SK-N-SH (cell line): ENCODE measurements at regions not wholly inside any gene's neighbourhood (a gene's known extent, or its start where the extent isn't known, plus 50 kb on each side); places are given as distances from the start of the nearest gene placed in this dataset.

Experiments
- CTCF ChIA-PET: fragments of 300-600, 350-600 bp; formaldehyde crosslinking; extraction: SDS; loops from one replicate; lab custom pipeline; 2021; lab: Yijun Ruan, JAX
- POLR2A ChIA-PET: fragments of 350-600 bp; sonication (Branson Sonifier 250); formaldehyde crosslinking; extraction: SDS; loops from one replicate; lab custom pipeline; 2020; ENCODE audit warnings: antibody characterized with exemption, inconsistent platforms; lab: Yijun Ruan, JAX
- DNase-seq: peaks from one replicate; pipeline ENCODE4 v3.0.0; 2012
- H2AFZ ChIP-seq: fragments of 200-600 bp; sonication (generic); 2 replicates; pipeline ENCODE4 v1.8.1; 2016; ENCODE audit warnings: antibody characterized with exemption, mild to moderate bottlenecking, low read depth
- H3F3A ChIP-seq: fragments of 200-600 bp; sonication (generic); replicated peaks from 2 replicates; pipeline ENCODE3; 2016; ENCODE audit warnings: antibody characterized with exemption, mild to moderate bottlenecking; ENCODE audit not compliant: insufficient read depth
- H3K27ac ChIP-seq, 2 experiments: fragments of 200-500 bp in 1 of 2; fragments of 200-600 bp in 1 of 2; sonication (Bioruptor generic) in 1 of 2; sonication (generic), shearing (Covaris generic) in 1 of 2; 2 replicates each; pipeline versions ENCODE4 v1.5.1 to v1.6.1; 2014 to 2016; ENCODE audit warnings: low read depth in 2 of 2, inconsistent platforms in 1 of 2, low read length in 1 of 2, mild to moderate bottlenecking in 1 of 2, mixed read lengths in 1 of 2
- H3K27me3 ChIP-seq: fragments of 200-600 bp; sonication (generic), shearing (Covaris generic); 2 replicates; pipeline ENCODE4 v1.6.1; 2016; ENCODE audit warnings: mixed run types; ENCODE audit not compliant: insufficient read depth
- H3K36me3 ChIP-seq, 2 experiments: fragments of 200-500 bp in 1 of 2; fragments of 200-600 bp in 1 of 2; sonication (Bioruptor generic) in 1 of 2; sonication (generic) in 1 of 2; replicated peaks in 1 of 2; 2 replicates each; pipeline versions ENCODE3 to v1.5.1; 2014 to 2016; ENCODE audit warnings: low read length in 1 of 2, mild to moderate bottlenecking in 1 of 2; ENCODE audit not compliant: insufficient read depth in 2 of 2, control insufficient read depth in 1 of 2
- H3K4me1 ChIP-seq, 2 experiments: fragments of 200-500 bp in 1 of 2; fragments of 200-600 bp in 1 of 2; sonication (Bioruptor generic) in 1 of 2; sonication (generic), shearing (Covaris generic) in 1 of 2; 2 replicates each; pipeline versions ENCODE4 v1.5.1 to v1.6.1; 2014 to 2016; ENCODE audit warnings: low read depth in 1 of 2, low read length in 1 of 2, mixed run types in 1 of 2; ENCODE audit not compliant: insufficient read depth in 2 of 2, control insufficient read depth in 1 of 2
- H3K4me2 ChIP-seq: fragments of 200-600 bp; sonication (generic), shearing (Covaris generic); 2 replicates; pipeline ENCODE4 v1.6.1; 2017; ENCODE audit warnings: mixed run types
- H3K4me3 ChIP-seq, 2 experiments: fragments of 200-500 bp in 1 of 2; fragments of 200-600 bp in 1 of 2; sonication (Bioruptor generic) in 1 of 2; sonication (generic), shearing (Covaris generic) in 1 of 2; 2 replicates each; pipeline versions ENCODE4 v1.5.1 to v1.8.1; 2014 to 2016; ENCODE audit warnings: low read depth in 2 of 2, inconsistent platforms in 1 of 2, low read length in 1 of 2, mild to moderate bottlenecking in 1 of 2, mixed read lengths in 1 of 2, moderate library complexity in 1 of 2
- H3K79me2 ChIP-seq: fragments of 200-600 bp; sonication (generic); 2 replicates; pipeline ENCODE4 v1.8.1; 2017; ENCODE audit warnings: mild to moderate bottlenecking; ENCODE audit not compliant: insufficient read depth
- H3K9ac ChIP-seq: fragments of 200-600 bp; sonication (generic); 2 replicates; pipeline ENCODE4 v1.6.1; 2017; ENCODE audit warnings: mixed run types
- H3K9me2 ChIP-seq: fragments of 200-600 bp; sonication (generic); 2 replicates; pipeline ENCODE4 v1.6.1; 2017; ENCODE audit warnings: mixed run types
- H3K9me3 ChIP-seq: fragments of 200-600 bp; sonication (generic); 2 replicates; pipeline ENCODE4 v1.6.1; 2017; ENCODE audit warnings: mixed run types, mild to moderate bottlenecking, moderate library complexity
- H4K20me1 ChIP-seq: fragments of 200-600 bp; sonication (generic); 2 replicates; pipeline ENCODE4 v1.6.1; 2017; ENCODE audit warnings: mild to moderate bottlenecking, mixed run types; ENCODE audit not compliant: insufficient read depth
- CHD2 ChIP-seq: fragments of 150-350 bp; IDR thresholded peaks from 2 replicates; pipeline ENCODE4 v1.6.1; 2018; ENCODE audit warnings: low read length; ENCODE audit not compliant: partially characterized antibody
- EP300 ChIP-seq, 2 experiments: IDR thresholded peaks; 2 replicates each; pipeline versions ENCODE4 v1.4.0 to v1.6.1; 2012; ENCODE audit warnings: borderline replicate concordance in 1 of 2, low read depth in 1 of 2, low read length in 1 of 2
- EZH2phosphoT487 ChIP-seq: fragments of 200-600 bp; sonication (generic); IDR thresholded peaks from 2 replicates; pipeline ENCODE4 v1.6.1; 2017; ENCODE audit warnings: low read depth, mixed run types, mild to moderate bottlenecking, antibody characterized with exemption, moderate library complexity, borderline replicate concordance
- FOSL2 ChIP-seq: IDR thresholded peaks from 2 replicates; pipeline ENCODE4 v1.4.0; 2012; ENCODE audit warnings: low read depth, mild to moderate bottlenecking, moderate library complexity, borderline replicate concordance
- FOXM1 ChIP-seq: IDR thresholded peaks from 2 replicates; pipeline ENCODE4 v1.4.0; 2012; ENCODE audit warnings: low read depth, mild to moderate bottlenecking
- JUND ChIP-seq: IDR thresholded peaks from 2 replicates; pipeline ENCODE4 v1.4.0; 2012
- MEF2A ChIP-seq: IDR thresholded peaks from 2 replicates; pipeline ENCODE4 v1.4.0; 2012; ENCODE audit warnings: low read depth, borderline replicate concordance
- NFIC ChIP-seq: IDR thresholded peaks from 2 replicates; pipeline ENCODE4 v1.4.0; 2012; ENCODE audit warnings: borderline replicate concordance
- NRF1 ChIP-seq: IDR thresholded peaks from 2 replicates; pipeline ENCODE4 v1.6.1; 2012; ENCODE audit warnings: low read depth, mild to moderate bottlenecking, low read length
- RAD21 ChIP-seq: IDR thresholded peaks from 2 replicates; pipeline ENCODE4 v1.6.1; 2012; ENCODE audit warnings: mild to moderate bottlenecking, low read length
- RCOR1 ChIP-seq: fragments of 150-350 bp; IDR thresholded peaks from 2 replicates; pipeline ENCODE4 v1.6.1; 2017; ENCODE audit warnings: antibody characterized with exemption, low read length
- TCF12 ChIP-seq: IDR thresholded peaks from 2 replicates; pipeline ENCODE4 v1.4.0; 2012
- YY1 ChIP-seq: IDR thresholded peaks from 2 replicates; pipeline ENCODE4 v1.4.0; 2012; ENCODE audit warnings: low read depth, mild to moderate bottlenecking
- WGBS: methylation state at CpG from one replicate; pipeline ENCODE4 v1.1.6; 2017; ENCODE audit warnings: low lambda C conversion rate; 5-methylcytosine and 5-hydroxymethylcytosine counted together
- TF ChIP-seq, protein P1 (sequence below): IDR thresholded peaks from 2 replicates; pipeline ENCODE4; 2012
- TF ChIP-seq, protein P2 (sequence below): fragments of 150-350 bp; IDR thresholded peaks from 2 replicates; pipeline ENCODE4 v1.6.1; 2016; ENCODE audit warnings: mild to moderate bottlenecking, low read depth, low read length
- TF ChIP-seq, protein P3 (sequence below): fragments of 200-600 bp; sonication (generic); IDR thresholded peaks from 2 replicates; pipeline ENCODE4 v1.6.1; 2017; ENCODE audit warnings: antibody characterized with exemption, mild to moderate bottlenecking, moderate library complexity
- TF ChIP-seq, protein P4 (sequence below): IDR thresholded peaks from 2 replicates; pipeline ENCODE4 v1.4.0; 2012; ENCODE audit warnings: low read depth
- TF ChIP-seq, protein P5 (sequence below): fragments of 150-350 bp; IDR thresholded peaks from 2 replicates; pipeline ENCODE4 v1.6.1; 2017; ENCODE audit warnings: antibody characterized with exemption, low read length, low read depth, borderline replicate concordance

DNA sequence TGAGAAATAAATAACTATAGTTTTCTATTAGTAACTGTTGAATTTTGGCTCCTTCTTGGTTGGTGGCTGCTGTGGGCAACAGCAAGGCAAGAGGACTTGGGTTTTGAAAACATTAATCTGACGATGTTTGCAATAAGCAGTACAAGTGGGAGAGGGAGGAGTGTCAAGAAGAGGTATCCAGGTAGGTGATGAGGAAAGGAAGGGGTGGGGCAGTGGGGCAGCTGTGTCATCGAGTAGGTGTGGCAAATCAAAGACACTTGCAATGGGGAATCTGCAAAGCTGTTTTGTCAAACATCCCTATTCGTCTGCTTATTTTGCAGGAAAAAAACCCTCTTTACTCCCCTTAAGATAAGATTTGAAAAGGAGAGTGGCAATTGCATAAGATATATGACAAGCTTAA is 171.9 kb upstream of the MAP3K7 start (continued):
- no peak for TF ChIP-seq EP300 (IDR thresholded peaks at IDR 0.05; ENCODE audit: borderline replicate concordance in 1 of 2, low read depth in 1 of 2, low read length in 1 of 2)
- TF ChIP-seq CHD2: no peak
- no peak for TF ChIP-seq RAD21
- no peak for TF ChIP-seq TCF12
- no peak for TF ChIP-seq NRF1
- TF ChIP-seq, protein P1, sequence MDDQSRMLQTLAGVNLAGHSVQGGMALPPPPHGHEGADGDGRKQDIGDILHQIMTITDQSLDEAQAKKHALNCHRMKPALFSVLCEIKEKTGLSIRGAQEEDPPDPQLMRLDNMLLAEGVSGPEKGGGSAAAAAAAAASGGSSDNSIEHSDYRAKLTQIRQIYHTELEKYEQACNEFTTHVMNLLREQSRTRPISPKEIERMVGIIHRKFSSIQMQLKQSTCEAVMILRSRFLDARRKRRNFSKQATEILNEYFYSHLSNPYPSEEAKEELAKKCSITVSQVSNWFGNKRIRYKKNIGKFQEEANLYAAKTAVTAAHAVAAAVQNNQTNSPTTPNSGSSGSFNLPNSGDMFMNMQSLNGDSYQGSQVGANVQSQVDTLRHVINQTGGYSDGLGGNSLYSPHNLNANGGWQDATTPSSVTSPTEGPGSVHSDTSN: no peak
- TF ChIP-seq FOSL2: no peak

DNA sequence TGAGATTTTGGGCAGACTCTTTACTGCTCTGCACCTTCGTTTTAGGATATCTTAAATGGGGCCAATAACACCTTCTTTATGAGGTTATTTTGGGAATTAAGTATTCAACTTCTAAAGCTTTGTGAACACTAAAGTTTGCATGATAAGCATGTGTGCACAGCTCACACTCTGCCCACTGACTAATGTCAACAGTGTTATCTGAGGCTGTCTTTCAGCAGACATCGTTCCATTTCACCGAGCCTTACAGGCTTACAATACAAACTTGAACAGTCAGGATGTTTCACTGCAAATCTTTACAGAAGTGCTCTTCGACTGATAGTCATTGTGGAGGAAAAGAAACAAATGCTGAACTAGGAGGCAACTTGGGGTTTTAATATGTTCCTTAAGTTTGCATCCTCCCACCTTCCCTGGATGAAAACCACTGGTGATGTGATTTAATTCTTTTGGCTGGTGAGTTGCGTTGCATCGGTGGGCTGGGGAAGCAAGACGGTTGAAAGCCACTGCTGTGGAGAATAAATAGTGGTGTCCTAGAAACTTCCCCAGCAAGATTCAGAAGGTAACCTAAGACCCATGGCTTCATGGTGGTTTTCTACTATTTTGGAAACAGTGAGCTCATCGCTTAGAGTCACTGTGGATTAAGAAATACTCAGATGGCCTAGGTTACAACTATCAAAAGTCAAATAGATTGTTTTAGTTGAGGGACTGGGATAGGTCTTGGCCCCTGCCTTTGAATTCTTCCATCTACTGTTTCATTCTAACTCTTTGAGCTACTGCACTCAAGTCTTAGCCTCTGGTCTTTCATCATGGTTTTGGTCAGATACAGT is 167.2 kb upstream of the MAP3K7 start:
- ChIA-PET CTCF (no interaction called here), POLR2A (no interaction called here)
- Histone ChIP-seq H3K9ac (no peak overlapping the region), H2AFZ (no peak overlapping the region), H4K20me1 (no peaks in the 10 kb centered on the region), H3K9me3 (no peaks in the 10 kb centered on the region), H3K27ac (no peak overlapping the region), H3K27me3 (no peaks in the 10 kb centered on the region), H3K4me2 (no peak overlapping the region), H3K4me3 (no peak overlapping the region), H3K9me2 (no peaks in the 10 kb centered on the region), H3K79me2 (no peaks in the 10 kb centered on the region), H3K4me1 (no peaks in the 10 kb centered on the region), H3K36me3 (no peaks in the 10 kb centered on the region), H3F3A (no peaks in the 10 kb centered on the region)
- 46% methylated on average over 8 of the region's 8 CpGs for WGBS
- DNase-seq: no peak
- no peak for TF ChIP-seq YY1
- TF ChIP-seq, protein P2, sequence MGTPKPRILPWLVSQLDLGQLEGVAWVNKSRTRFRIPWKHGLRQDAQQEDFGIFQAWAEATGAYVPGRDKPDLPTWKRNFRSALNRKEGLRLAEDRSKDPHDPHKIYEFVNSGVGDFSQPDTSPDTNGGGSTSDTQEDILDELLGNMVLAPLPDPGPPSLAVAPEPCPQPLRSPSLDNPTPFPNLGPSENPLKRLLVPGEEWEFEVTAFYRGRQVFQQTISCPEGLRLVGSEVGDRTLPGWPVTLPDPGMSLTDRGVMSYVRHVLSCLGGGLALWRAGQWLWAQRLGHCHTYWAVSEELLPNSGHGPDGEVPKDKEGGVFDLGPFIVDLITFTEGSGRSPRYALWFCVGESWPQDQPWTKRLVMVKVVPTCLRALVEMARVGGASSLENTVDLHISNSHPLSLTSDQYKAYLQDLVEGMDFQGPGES: no peak
- no peak for TF ChIP-seq RCOR1
- TF ChIP-seq, protein P3, sequence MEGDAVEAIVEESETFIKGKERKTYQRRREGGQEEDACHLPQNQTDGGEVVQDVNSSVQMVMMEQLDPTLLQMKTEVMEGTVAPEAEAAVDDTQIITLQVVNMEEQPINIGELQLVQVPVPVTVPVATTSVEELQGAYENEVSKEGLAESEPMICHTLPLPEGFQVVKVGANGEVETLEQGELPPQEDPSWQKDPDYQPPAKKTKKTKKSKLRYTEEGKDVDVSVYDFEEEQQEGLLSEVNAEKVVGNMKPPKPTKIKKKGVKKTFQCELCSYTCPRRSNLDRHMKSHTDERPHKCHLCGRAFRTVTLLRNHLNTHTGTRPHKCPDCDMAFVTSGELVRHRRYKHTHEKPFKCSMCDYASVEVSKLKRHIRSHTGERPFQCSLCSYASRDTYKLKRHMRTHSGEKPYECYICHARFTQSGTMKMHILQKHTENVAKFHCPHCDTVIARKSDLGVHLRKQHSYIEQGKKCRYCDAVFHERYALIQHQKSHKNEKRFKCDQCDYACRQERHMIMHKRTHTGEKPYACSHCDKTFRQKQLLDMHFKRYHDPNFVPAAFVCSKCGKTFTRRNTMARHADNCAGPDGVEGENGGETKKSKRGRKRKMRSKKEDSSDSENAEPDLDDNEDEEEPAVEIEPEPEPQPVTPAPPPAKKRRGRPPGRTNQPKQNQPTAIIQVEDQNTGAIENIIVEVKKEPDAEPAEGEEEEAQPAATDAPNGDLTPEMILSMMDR: no peak
- no peak for TF ChIP-seq EZH2phosphoT487
- TF ChIP-seq, protein P4, sequence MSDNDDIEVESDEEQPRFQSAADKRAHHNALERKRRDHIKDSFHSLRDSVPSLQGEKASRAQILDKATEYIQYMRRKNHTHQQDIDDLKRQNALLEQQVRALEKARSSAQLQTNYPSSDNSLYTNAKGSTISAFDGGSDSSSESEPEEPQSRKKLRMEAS: no peak
- TF ChIP-seq MEF2A: no peak
- TF ChIP-seq NFIC: no peak
- TF ChIP-seq, protein P1: no peak
- no peak for TF ChIP-seq JUND
- no peak for TF ChIP-seq NRF1
- TF ChIP-seq, protein P5, sequence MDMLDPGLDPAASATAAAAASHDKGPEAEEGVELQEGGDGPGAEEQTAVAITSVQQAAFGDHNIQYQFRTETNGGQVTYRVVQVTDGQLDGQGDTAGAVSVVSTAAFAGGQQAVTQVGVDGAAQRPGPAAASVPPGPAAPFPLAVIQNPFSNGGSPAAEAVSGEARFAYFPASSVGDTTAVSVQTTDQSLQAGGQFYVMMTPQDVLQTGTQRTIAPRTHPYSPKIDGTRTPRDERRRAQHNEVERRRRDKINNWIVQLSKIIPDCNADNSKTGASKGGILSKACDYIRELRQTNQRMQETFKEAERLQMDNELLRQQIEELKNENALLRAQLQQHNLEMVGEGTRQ: no peak
- no peak for TF ChIP-seq FOXM1
- no peak for TF ChIP-seq EP300 (IDR thresholded peaks at IDR 0.05; ENCODE audit: borderline replicate concordance in 1 of 2, low read depth in 1 of 2, low read length in 1 of 2)
